ENCODE measurements at regions not wholly inside any gene's neighbourhood (a gene's known extent, or its start where the extent isn't known, plus 50 kb on each side); places are given as distances from the start of the nearest gene placed in this dataset.
A peak's percentile ranks its signal among the peaks of the same experiment; 100 is the strongest.

GRCh38 chr5:56685503-56686217 lies 129.7 kb upstream of the MAP3K1 start:
- H2AFZ ChIP-seq (ENCODE audit: low read length, unreplicated experiment) = no peak overlapping the region
- no peak overlapping the region for H3K27ac ChIP-seq (ENCODE audit: low read depth, low read length)
- peaks cover 6% of the 10 kb centered on the region; the same call in 1 of the 2 replicates for H3K27me3 ChIP-seq (ENCODE audit: insufficient read depth, low read length)
- H3K79me2 ChIP-seq (ENCODE audit: control insufficient read depth, insufficient read depth, low read length, unreplicated experiment) = no peaks in the 10 kb centered on the region
- no peaks in the 10 kb centered on the region for H3K36me3 ChIP-seq (ENCODE audit: insufficient read depth, low read length)
- H3K4me1 ChIP-seq (ENCODE audit: control insufficient read depth, insufficient read depth, low read length, unreplicated experiment) = peaks cover 6% of the 10 kb centered on the region
- H3K4me3 ChIP-seq (ENCODE audit: low read depth, low read length) = no peak overlapping the region

GRCh38 chr5:56684159-56684558 lies 131.2 kb upstream of the MAP3K1 start:
- no peak overlapping the region for H3K4me3 ChIP-seq (ENCODE audit: low read depth, low read length)
- no peak overlapping the region for H2AFZ ChIP-seq (ENCODE audit: low read length, unreplicated experiment)

GRCh38 chr5:56683733-56684132 lies 131.6 kb upstream of the MAP3K1 start:
- H3K4me3 ChIP-seq (ENCODE audit: low read depth, low read length) = no peak overlapping the region
- no peaks in the 10 kb centered on the region for H3K27me3 ChIP-seq (ENCODE audit: insufficient read depth, low read length)
- H3K36me3 ChIP-seq (ENCODE audit: insufficient read depth, low read length) = no peaks in the 10 kb centered on the region
- H3K27ac ChIP-seq (ENCODE audit: low read depth, low read length) = no peak overlapping the region
- H3K79me2 ChIP-seq (ENCODE audit: control insufficient read depth, insufficient read depth, low read length, unreplicated experiment) = no peaks in the 10 kb centered on the region
- H3K4me1 ChIP-seq (ENCODE audit: control insufficient read depth, insufficient read depth, low read length, unreplicated experiment) = peaks cover 6% of the 10 kb centered on the region
- no peak overlapping the region for H2AFZ ChIP-seq (ENCODE audit: low read length, unreplicated experiment)

More at GRCh38 chr5:56684159-56684558, 131.2 kb upstream of the MAP3K1 start:
- Histone ChIP-seq H3K4me1 (ENCODE audit: control insufficient read depth, insufficient read depth, low read length, unreplicated experiment) (peaks cover 6% of the 10 kb centered on the region), H3K27ac (ENCODE audit: low read depth, low read length) (no peak overlapping the region), H3K27me3 (ENCODE audit: insufficient read depth, low read length) (no peaks in the 10 kb centered on the region), H3K36me3 (ENCODE audit: insufficient read depth, low read length) (no peaks in the 10 kb centered on the region), H3K79me2 (ENCODE audit: control insufficient read depth, insufficient read depth, low read length, unreplicated experiment) (no peaks in the 10 kb centered on the region)

DNA sequence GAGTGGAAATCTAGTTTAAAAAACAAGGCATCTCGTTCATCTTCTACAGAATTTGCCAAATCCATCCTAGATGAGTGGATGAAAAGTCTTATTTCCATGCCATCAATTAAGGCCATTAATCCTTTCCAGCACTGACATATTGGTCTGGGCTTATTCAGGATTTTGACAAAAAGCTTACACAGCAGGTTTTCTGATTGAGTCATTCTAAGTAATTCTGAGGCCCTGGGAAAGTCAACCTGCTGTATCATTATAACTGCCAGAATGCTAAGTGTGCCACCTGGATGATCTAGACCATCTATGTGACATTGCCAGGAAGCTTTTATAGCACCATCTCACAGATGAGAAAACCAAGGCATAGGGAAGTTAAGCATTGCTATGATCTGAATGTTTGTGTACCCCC lies 132.1 kb upstream of the MAP3K1 start:
- Histone ChIP-seq H3K27me3 (ENCODE audit: insufficient read depth, low read length) (no peaks in the 10 kb centered on the region), H2AFZ (ENCODE audit: low read length, unreplicated experiment) (no peak overlapping the region), H3K4me1 (ENCODE audit: control insufficient read depth, insufficient read depth, low read length, unreplicated experiment) (peaks cover 6% of the 10 kb centered on the region), H3K27ac (ENCODE audit: low read depth, low read length) (no peak overlapping the region), H3K4me3 (ENCODE audit: low read depth, low read length) (no peak overlapping the region), H3K36me3 (ENCODE audit: insufficient read depth, low read length) (no peaks in the 10 kb centered on the region), H3K79me2 (ENCODE audit: control insufficient read depth, insufficient read depth, low read length, unreplicated experiment) (no peaks in the 10 kb centered on the region)

DNA sequence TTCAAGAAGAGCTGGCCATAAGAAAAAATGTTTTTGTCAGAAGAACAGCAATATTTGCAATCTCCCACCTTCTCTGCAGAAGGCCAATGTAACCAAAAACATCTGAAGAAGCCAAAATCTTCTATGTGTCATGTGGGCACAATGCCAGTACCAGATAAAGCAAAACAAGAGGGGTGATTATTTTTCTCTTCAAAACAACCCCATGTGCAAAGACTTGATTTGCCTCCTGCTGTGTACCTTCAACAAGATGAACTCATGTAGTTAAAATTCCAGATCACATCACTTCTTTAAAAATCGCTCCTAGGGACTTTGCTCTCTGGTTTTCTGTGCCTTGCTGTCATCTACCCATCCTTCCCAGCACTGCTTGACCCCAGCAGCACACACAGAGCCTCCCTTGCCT lies 134.0 kb upstream of the MAP3K1 start:
- Histone ChIP-seq H3K4me3 (ENCODE audit: low read depth, low read length) (no peak overlapping the region), H3K36me3 (ENCODE audit: insufficient read depth, low read length) (no peaks in the 10 kb centered on the region), H3K27ac (ENCODE audit: low read depth, low read length) (no peak overlapping the region), H3K27me3 (ENCODE audit: insufficient read depth, low read length) (no peaks in the 10 kb centered on the region), H3K79me2 (ENCODE audit: control insufficient read depth, insufficient read depth, low read length, unreplicated experiment) (no peaks in the 10 kb centered on the region), H3K4me1 (ENCODE audit: control insufficient read depth, insufficient read depth, low read length, unreplicated experiment) (peaks cover 6% of the 10 kb centered on the region), H2AFZ (ENCODE audit: low read length, unreplicated experiment) (peak overlapping the region; percentile 5)

GRCh38 chr5:56680731-56681130 lies 134.6 kb upstream of the MAP3K1 start:
- Histone ChIP-seq H3K79me2 (ENCODE audit: control insufficient read depth, insufficient read depth, low read length, unreplicated experiment) (no peaks in the 10 kb centered on the region), H3K27me3 (ENCODE audit: insufficient read depth, low read length) (no peaks in the 10 kb centered on the region), H3K27ac (ENCODE audit: low read depth, low read length) (no peak overlapping the region), H3K36me3 (ENCODE audit: insufficient read depth, low read length) (no peaks in the 10 kb centered on the region), H3K4me3 (ENCODE audit: low read depth, low read length) (no peak overlapping the region), H2AFZ (ENCODE audit: low read length, unreplicated experiment) (no peak overlapping the region), H3K4me1 (ENCODE audit: control insufficient read depth, insufficient read depth, low read length, unreplicated experiment) (peaks cover 6% of the 10 kb centered on the region)

GRCh38 chr5:56677690-56678305 lies 137.6 kb upstream of the MAP3K1 start:
- no peaks in the 10 kb centered on the region for H3K79me2 ChIP-seq (ENCODE audit: control insufficient read depth, insufficient read depth, low read length, unreplicated experiment)
- no peak overlapping the region for H2AFZ ChIP-seq (ENCODE audit: low read length, unreplicated experiment)
- H3K4me3 ChIP-seq (ENCODE audit: low read depth, low read length) = no peak overlapping the region
- H3K36me3 ChIP-seq (ENCODE audit: insufficient read depth, low read length) = no peaks in the 10 kb centered on the region
- H3K4me1 ChIP-seq (ENCODE audit: control insufficient read depth, insufficient read depth, low read length, unreplicated experiment) = peaks cover 6% of the 10 kb centered on the region
- no peak overlapping the region for H3K27ac ChIP-seq (ENCODE audit: low read depth, low read length)
- H3K27me3 ChIP-seq (ENCODE audit: insufficient read depth, low read length) = no peaks in the 10 kb centered on the region

DNA sequence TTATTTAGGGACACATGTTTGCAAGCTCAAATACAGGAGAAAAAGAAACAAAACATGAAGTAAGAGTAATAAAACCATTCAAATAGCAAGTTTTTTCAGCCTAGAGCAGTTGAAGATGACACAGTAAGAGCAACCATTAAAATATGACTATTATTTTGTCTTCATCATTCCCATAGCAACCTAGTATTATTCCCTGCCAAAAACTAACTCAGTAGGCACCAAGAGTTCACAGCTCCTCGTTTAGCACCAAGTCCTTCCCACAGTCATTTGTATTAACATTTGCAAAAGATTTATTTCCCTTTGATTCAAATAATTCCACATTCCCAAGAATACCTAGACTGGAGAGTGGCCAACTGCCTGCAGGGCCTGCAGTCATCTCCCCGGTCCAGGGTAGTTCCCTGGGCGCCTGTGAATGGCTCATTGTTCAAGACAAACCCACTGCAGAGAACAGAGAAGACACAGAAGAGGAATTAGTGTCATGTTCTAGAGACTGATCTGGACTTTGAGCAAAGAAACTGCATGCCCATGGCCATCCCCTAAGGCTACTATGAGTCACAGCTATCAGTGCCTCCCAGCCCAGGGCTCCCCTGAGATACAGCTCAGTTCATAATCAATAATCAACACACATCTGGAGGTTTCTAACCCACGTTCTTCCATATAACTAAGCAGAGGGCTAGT lies 139.1 kb upstream of the MAP3K1 start:
- H3K79me2 ChIP-seq (ENCODE audit: control insufficient read depth, insufficient read depth, low read length, unreplicated experiment) = no peaks in the 10 kb centered on the region
- no peak overlapping the region for H3K4me3 ChIP-seq (ENCODE audit: low read depth, low read length)
- peaks cover 7% of the 10 kb centered on the region for H3K4me1 ChIP-seq (ENCODE audit: control insufficient read depth, insufficient read depth, low read length, unreplicated experiment)
- no peak overlapping the region for H3K27ac ChIP-seq (ENCODE audit: low read depth, low read length)
- no peak overlapping the region for H2AFZ ChIP-seq (ENCODE audit: low read length, unreplicated experiment)
- no peaks in the 10 kb centered on the region for H3K27me3 ChIP-seq (ENCODE audit: insufficient read depth, low read length)
- H3K36me3 ChIP-seq (ENCODE audit: insufficient read depth, low read length) = no peaks in the 10 kb centered on the region

DNA sequence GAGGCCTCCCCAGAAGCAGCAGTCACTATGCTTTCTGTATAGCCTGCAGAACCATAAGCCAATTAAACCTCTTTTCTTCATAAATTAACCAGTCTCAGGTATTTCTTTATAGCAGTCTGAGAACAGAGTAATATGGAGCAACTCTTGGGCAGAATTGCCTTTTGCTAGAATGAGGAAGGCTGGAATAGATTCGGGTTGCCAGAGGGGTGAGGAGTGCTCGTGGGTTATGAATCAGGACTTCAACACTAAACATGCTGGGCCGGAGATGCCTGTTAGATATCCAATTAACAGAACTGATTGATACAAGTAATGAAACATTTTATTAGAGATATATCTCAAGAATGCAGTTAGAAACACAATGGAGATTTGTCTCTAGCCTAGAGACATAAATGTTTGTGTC lies 140.9 kb upstream of the MAP3K1 start:
- Histone ChIP-seq H3K27me3 (ENCODE audit: insufficient read depth, low read length) (no peaks in the 10 kb centered on the region), H3K27ac (ENCODE audit: low read depth, low read length) (no peak overlapping the region)

DNA sequence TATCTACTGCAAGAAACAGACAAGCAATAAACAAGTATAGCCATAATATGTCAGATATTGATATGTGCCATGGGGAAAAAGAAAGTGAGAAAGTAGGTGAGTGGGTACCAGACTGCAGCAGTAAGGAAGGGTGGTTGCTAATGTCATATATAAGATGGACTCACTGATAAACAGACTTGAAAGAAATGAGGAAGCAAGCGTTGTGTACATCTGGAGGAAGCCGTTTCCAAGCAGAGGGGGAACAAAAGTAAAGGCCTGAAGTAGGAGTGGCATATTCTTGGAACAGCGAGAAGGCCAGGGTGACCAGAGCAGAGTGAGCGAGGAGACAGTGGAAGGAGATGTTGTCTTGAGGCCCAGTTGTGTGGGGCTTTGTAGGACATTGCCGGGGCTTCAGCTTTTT lies 142.2 kb upstream of the MAP3K1 start:
- no peak overlapping the region for H3K4me3 ChIP-seq (ENCODE audit: low read depth, low read length)
- no peak overlapping the region for H3K27ac ChIP-seq (ENCODE audit: low read depth, low read length)
- no peak overlapping the region for H2AFZ ChIP-seq (ENCODE audit: low read length, unreplicated experiment)
- H3K4me1 ChIP-seq (ENCODE audit: control insufficient read depth, insufficient read depth, low read length, unreplicated experiment) = peaks cover 22% of the 10 kb centered on the region
- H3K79me2 ChIP-seq (ENCODE audit: control insufficient read depth, insufficient read depth, low read length, unreplicated experiment) = no peaks in the 10 kb centered on the region
- H3K36me3 ChIP-seq (ENCODE audit: insufficient read depth, low read length) = no peaks in the 10 kb centered on the region
- H3K27me3 ChIP-seq (ENCODE audit: insufficient read depth, low read length) = no peaks in the 10 kb centered on the region

More for the DNA sequence above, 140.9 kb upstream of the MAP3K1 start:
- no peak overlapping the region for H3K4me3 ChIP-seq (ENCODE audit: low read depth, low read length)
- no peaks in the 10 kb centered on the region for H3K79me2 ChIP-seq (ENCODE audit: control insufficient read depth, insufficient read depth, low read length, unreplicated experiment)
- no peaks in the 10 kb centered on the region for H3K36me3 ChIP-seq (ENCODE audit: insufficient read depth, low read length)
- no peak overlapping the region for H2AFZ ChIP-seq (ENCODE audit: low read length, unreplicated experiment)
- peaks cover 22% of the 10 kb centered on the region for H3K4me1 ChIP-seq (ENCODE audit: control insufficient read depth, insufficient read depth, low read length, unreplicated experiment)

DNA sequence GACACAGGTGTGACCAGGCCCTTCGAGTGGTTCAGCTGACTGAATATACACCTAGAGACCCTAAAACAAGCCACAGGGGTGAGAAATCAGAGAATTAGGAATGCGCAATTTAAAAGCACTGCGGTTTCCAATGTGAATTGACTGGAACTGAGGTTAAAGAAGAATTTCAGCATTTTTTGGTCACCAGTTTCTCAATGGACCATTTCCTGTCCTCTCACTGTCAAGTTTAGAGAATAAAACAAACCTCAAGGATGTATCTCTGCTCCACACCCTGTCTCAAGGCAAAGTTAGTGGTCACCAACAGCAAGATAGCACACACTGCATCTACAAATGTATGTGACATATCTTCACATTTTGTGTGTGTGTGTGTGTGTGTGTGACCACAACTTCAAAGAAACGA lies 143.8 kb upstream of the MAP3K1 start:
- Histone ChIP-seq H3K27me3 (ENCODE audit: insufficient read depth, low read length) (no peaks in the 10 kb centered on the region), H2AFZ (ENCODE audit: low read length, unreplicated experiment) (no peak overlapping the region), H3K4me1 (ENCODE audit: control insufficient read depth, insufficient read depth, low read length, unreplicated experiment) (peaks cover 22% of the 10 kb centered on the region), H3K36me3 (ENCODE audit: insufficient read depth, low read length) (no peaks in the 10 kb centered on the region), H3K4me3 (ENCODE audit: low read depth, low read length) (no peak overlapping the region), H3K27ac (ENCODE audit: low read depth, low read length) (no peak overlapping the region), H3K79me2 (ENCODE audit: control insufficient read depth, insufficient read depth, low read length, unreplicated experiment) (no peaks in the 10 kb centered on the region)
